Thyroid gland (tissue), 4 donors: ENCODE measurements at regions not wholly inside any gene's neighbourhood (a gene's known extent, or its start where the extent isn't known, plus 50 kb on each side); places are given as distances from the start of the nearest gene placed in this dataset.

Experiments
- CTCF ChIP-seq, 6 experiments: fragments of 200-600 bp in 3 of 6; fragments of 450-650 bp in 3 of 6; sonication (generic) in 3 of 6; IDR thresholded peaks; one replicate each; pipeline ENCODE4 v1.5.1; 2016 to 2019; ENCODE audit warnings: antibody characterized with exemption in 6 of 6, mild to moderate bottlenecking in 2 of 6, inconsistent platforms in 1 of 6, moderate library complexity in 1 of 6
- POLR2A ChIP-seq, 2 donors: fragments of 450-650 bp; IDR thresholded peaks; one replicate each; pipeline ENCODE4 v1.6.1; 2017; ENCODE audit warnings: antibody characterized with exemption in 2 of 2, mild to moderate bottlenecking in 2 of 2, moderate library complexity in 1 of 2

- TF ChIP-seq CTCF (IDR thresholded peaks at IDR 0.05) (no peak), POLR2A (IDR thresholded peaks at IDR 0.05) (no peak)
These were observed 182.3 kb downstream of the BARHL2 start for GRCh38 chr1:90534663-90535295.
